Sigmoid colon (tissue), 6 donors: ENCODE measurements at regions not wholly inside any gene's neighbourhood (a gene's known extent, or its start where the extent isn't known, plus 50 kb on each side); places are given as distances from the start of the nearest gene placed in this dataset.
"Not testable (repeated sequence)": the region's sequence is repeated elsewhere in the genome, so short reads cannot be mapped to it uniquely, and the experiment has no call there.

Experiments
- DNase-seq: peaks from one replicate; pipeline ENCODE4 v3.0.0-alpha.2; 2019
- H3K27ac ChIP-seq, 4 donors: fragments of 200-600 bp; sonication (generic); one replicate each; pipeline ENCODE4 v1.5.1; 2016 to 2019; ENCODE audit warnings: mild to moderate bottlenecking in 1 of 4
- H3K27me3 ChIP-seq, 3 donors: fragments of 200-600 bp; sonication (generic); one replicate each; pipeline ENCODE4 v1.5.1; 2019; ENCODE audit warnings: mild to moderate bottlenecking in 1 of 3
- H3K36me3 ChIP-seq, 4 donors: fragments of 200-600 bp; sonication (generic); one replicate each; pipeline ENCODE4 v1.5.1; 2016 to 2019
- H3K4me1 ChIP-seq, 4 donors: fragments of 200-600 bp; sonication (generic); one replicate each; pipeline ENCODE4 v1.5.1; 2017 to 2019
- H3K4me3 ChIP-seq, 4 donors: fragments of 200-600 bp; sonication (generic); one replicate each; pipeline ENCODE4 v1.5.1; 2017 to 2019; ENCODE audit warnings: mild to moderate bottlenecking in 2 of 4, moderate library complexity in 1 of 4
- H3K9me3 ChIP-seq, 4 donors: fragments of 200-600 bp in 3 of 4; sonication (generic) in 3 of 4; one replicate each; pipeline versions ENCODE4 v1.5.1 to v1.6.1; 2013 to 2019
- EP300 ChIP-seq, 4 donors: sonication (generic); formaldehyde crosslinking; IDR thresholded peaks; one replicate each; pipeline ENCODE4 v1.6.1; 2017; ENCODE audit warnings: antibody characterized with exemption in 4 of 4
- POLR2A ChIP-seq, 2 donors: fragments of 450-650 bp; IDR thresholded peaks; one replicate each; pipeline ENCODE4 v1.6.1; 2016; ENCODE audit warnings: antibody characterized with exemption in 2 of 2, mild to moderate bottlenecking in 2 of 2, moderate library complexity in 2 of 2
- POLR2AphosphoS5 ChIP-seq, 4 donors: sonication (generic); formaldehyde crosslinking; IDR thresholded peaks; one replicate each; pipeline ENCODE4 v1.6.1; 2017; ENCODE audit warnings: antibody characterized with exemption in 4 of 4
- WGBS, 2 donors: extraction: QIAGEN DNeasy Blood & Tissue Kit; methylation state at CpG; one replicate each; pipeline ENCODE4 v1.1.7; 2013; 5-methylcytosine and 5-hydroxymethylcytosine counted together
- intact Hi-C: fragments of 100-400 bp; cut with DNase I; formaldehyde crosslinking; loops from one replicate; pipeline ENCODE4 v1.15.1; 2023
- TF ChIP-seq, protein P1 (sequence below), 4 experiments: fragments of 450-650 bp in 3 of 4; fragments of 200-600 bp in 1 of 4; IDR thresholded peaks; one replicate each; pipeline ENCODE4 v1.5.1; 2016 to 2019; ENCODE audit warnings: antibody characterized with exemption in 4 of 4, mild to moderate bottlenecking in 3 of 4, moderate library complexity in 2 of 4
- donor health status: healthy with polysubstance abuse.
- donor health status: healthy.

DNA sequence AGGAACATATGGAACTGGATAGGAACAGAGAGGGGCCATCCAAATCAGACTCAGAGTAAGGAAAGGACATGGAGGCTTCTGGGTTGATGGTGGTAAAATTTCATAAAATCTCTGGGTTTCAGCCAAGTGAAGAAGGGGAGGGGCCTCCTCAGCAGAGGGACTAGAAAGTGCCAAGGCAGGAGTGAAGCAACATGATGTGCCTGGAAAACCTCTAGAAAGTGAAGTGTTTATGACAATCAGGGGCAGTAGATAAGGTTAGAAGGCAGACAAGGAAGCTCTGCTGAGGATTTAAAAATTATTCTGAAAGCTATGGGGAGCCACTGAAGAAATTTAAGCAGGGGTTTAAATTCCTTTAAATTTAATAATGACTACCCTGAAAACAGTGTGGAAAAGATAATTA is 126.0 kb upstream of the TENT5A start:
- no peak overlapping the region for H3K4me3 ChIP-seq
- TF ChIP-seq POLR2AphosphoS5 (IDR thresholded peaks at IDR 0.05), result peak in 2 of 4 donors; percentile 56 to 58
- TF ChIP-seq EP300 (IDR thresholded peaks at IDR 0.05), result no peak
- no peak overlapping the region for H3K27ac ChIP-seq
- no peaks in the 10 kb centered on the region for H3K36me3 ChIP-seq
- no peak for DNase-seq
- intact Hi-C loops, result no loop called here
- H3K4me1 ChIP-seq, result peaks cover 0 to 6% (median 0%) of the 10 kb centered on the region in 4 donors
- H3K27me3 ChIP-seq, result no peaks in the 10 kb centered on the region
- peaks cover 0 to 5% (median 0%) of the 10 kb centered on the region in 4 donors for H3K9me3 ChIP-seq

DNA sequence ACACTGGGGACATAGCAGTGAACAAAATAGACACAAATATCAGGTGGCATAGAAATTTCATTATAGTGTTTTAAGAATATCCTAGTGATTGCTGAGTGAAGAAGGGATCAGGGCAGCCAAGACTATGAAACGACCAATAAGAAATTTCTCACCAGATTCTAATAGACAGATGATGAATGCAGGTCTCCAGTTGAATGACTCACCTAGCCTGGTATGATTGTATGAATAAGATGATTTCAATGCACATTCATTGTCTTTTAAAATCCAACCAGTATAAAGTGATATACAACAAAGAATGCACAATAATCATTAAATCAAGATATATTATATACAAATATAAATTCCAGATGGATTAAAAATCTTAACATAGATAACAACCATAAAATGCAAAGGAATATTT is 124.5 kb upstream of the TENT5A start:
- Histone ChIP-seq H3K27me3 (no peaks in the 10 kb centered on the region), H3K4me3 (no peak overlapping the region), H3K36me3 (no peaks in the 10 kb centered on the region), H3K9me3 (peaks cover 0 to 5% (median 0%) of the 10 kb centered on the region in 4 donors), H3K27ac (no peak overlapping the region), H3K4me1 (peaks cover 0 to 6% (median 0%) of the 10 kb centered on the region in 4 donors)
- intact Hi-C loops, result no loop called here
- TF ChIP-seq, protein P1, sequence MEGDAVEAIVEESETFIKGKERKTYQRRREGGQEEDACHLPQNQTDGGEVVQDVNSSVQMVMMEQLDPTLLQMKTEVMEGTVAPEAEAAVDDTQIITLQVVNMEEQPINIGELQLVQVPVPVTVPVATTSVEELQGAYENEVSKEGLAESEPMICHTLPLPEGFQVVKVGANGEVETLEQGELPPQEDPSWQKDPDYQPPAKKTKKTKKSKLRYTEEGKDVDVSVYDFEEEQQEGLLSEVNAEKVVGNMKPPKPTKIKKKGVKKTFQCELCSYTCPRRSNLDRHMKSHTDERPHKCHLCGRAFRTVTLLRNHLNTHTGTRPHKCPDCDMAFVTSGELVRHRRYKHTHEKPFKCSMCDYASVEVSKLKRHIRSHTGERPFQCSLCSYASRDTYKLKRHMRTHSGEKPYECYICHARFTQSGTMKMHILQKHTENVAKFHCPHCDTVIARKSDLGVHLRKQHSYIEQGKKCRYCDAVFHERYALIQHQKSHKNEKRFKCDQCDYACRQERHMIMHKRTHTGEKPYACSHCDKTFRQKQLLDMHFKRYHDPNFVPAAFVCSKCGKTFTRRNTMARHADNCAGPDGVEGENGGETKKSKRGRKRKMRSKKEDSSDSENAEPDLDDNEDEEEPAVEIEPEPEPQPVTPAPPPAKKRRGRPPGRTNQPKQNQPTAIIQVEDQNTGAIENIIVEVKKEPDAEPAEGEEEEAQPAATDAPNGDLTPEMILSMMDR (IDR thresholded peaks at IDR 0.05), result no peak
- no peak for TF ChIP-seq POLR2A (IDR thresholded peaks at IDR 0.05)
- TF ChIP-seq EP300 (IDR thresholded peaks at IDR 0.05), result no peak
- no peak for TF ChIP-seq POLR2AphosphoS5 (IDR thresholded peaks at IDR 0.05)
- DNase-seq, result no peak
- 79 to 81% methylated on average over 1 of the region's 1 CpG for WGBS, 2 donors

DNA sequence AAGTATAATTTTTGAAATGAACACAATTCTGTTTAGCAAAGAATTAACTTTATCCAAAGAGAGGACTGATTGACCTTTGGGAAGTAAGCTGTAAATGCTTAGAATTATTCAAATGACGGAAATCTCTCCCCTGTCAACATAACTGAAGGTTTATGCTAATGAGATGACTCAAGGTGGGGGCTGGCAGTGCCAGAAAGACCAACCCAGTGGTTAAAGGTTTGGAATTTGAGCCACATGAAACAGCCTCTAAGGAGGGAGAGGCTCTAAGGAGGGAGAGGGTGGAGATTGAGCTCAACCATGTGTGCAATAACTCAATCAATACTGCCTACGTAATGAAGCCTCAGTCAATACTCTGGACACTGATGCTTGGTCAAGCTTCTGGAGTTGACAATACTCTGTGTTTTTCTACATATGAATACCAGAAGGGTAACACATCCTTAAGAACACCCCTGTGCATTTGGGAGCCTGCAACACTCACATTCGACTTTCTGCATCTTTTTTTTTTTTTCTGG is 123.4 kb upstream of the TENT5A start:
- Histone ChIP-seq H3K9me3 (peaks cover 0 to 5% (median 0%) of the 10 kb centered on the region in 4 donors), H3K4me1 (peaks cover 0 to 6% (median 0%) of the 10 kb centered on the region in 4 donors), H3K27ac (no peak overlapping the region), H3K4me3 (no peak overlapping the region), H3K27me3 (no peaks in the 10 kb centered on the region), H3K36me3 (no peaks in the 10 kb centered on the region)
- 91 to 93% methylated on average over 3 of the region's 3 CpGs for WGBS, 2 donors
- DNase-seq, result no peak
- TF ChIP-seq POLR2A (IDR thresholded peaks at IDR 0.05) (no peak), EP300 (IDR thresholded peaks at IDR 0.05) (no peak), POLR2AphosphoS5 (IDR thresholded peaks at IDR 0.05) (no peak)
- TF ChIP-seq, protein P1 (IDR thresholded peaks at IDR 0.05), result no peak
- intact Hi-C loops, result no loop called here

DNA sequence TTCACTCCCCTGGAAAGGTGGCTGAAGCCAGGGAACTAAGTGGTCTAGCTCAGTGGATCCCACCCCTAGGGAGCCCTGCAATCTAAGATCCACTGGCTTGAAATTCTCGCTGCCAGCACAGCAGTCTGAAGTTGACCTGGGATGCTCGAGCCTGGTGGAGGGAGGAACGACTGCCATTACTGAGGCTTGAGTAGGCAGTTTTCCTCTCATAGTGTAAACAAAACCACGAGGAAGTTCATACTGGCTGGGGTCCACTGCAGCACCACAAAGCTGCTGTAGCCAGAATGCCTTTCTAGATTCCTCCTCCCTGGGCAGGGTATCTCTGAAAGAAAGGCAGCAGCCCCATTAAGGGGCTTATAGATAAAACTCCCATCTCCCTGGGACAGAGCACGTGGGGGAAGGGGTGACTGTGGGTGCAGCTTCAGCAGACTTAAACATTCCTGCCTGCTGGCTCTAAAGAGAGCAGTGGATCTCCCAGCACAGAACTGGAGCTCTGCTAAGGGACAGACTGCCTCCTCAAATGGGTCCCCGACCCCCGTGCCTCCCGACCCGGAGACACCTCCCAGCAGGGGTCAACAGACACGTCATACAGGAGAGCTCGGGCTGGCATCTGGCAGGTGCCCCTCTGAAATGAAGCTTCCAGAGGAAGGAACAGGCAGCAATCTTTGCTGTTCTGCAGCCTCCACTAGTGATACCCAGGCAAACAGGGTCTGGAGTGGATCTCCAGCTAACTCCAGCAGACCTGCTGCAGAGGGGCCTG is 117.4 kb upstream of the TENT5A start:
- H3K9me3 ChIP-seq, DNase-seq, intact Hi-C loops, H3K4me1 ChIP-seq, H3K36me3 ChIP-seq, H3K27me3 ChIP-seq, H3K27ac ChIP-seq, H3K4me3 ChIP-seq: not testable (repeated sequence)
- 78 to 81% methylated on average over 11 of the region's 11 CpGs for WGBS, 2 donors

DNA sequence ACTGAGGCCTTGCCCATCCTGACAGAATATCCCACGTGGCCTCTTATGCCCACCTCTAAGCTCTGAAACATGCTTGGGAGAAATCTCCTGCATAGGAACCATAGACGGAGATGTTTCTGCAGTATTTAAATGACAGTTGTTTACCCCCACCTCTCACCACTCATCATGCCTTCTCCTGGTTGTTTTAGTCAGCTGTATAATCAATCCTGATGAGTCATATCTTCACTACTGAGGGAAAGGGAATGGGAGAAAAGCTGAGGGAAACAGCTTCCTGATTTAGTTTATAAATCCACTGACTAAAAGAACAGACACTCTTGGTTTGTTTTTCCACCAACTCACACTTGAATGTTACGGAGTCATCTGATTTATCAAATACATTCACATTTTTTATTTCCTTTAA is 113.2 kb upstream of the TENT5A start:
- TF ChIP-seq EP300 (IDR thresholded peaks at IDR 0.05) (no peak), POLR2AphosphoS5 (IDR thresholded peaks at IDR 0.05) (no peak), POLR2A (IDR thresholded peaks at IDR 0.05) (no peak)
- TF ChIP-seq, protein P1 (IDR thresholded peaks at IDR 0.05), result no peak
- intact Hi-C loops, result no loop called here
- Histone ChIP-seq H3K9me3 (no peaks in the 10 kb centered on the region), H3K36me3 (no peaks in the 10 kb centered on the region), H3K27ac (no peak overlapping the region), H3K27me3 (no peaks in the 10 kb centered on the region), H3K4me1 (peaks cover 0 to 3% (median 0%) of the 10 kb centered on the region in 4 donors), H3K4me3 (no peak overlapping the region)
- 57 to 77% methylated on average over 3 of the region's 3 CpGs for WGBS, 2 donors
- no peak for DNase-seq
